DOHH2 (cell line): ENCODE measurements at regions not wholly inside any gene's neighbourhood (a gene's known extent, or its start where the extent isn't known, plus 50 kb on each side); places are given as distances from the start of the nearest gene placed in this dataset.

Experiments used
- CTCF ChIP-seq: fragments of 200-600 bp; sonication (generic); IDR thresholded peaks from one replicate; pipeline ENCODE4 v1.5.1; 2014; ENCODE audit warnings: antibody characterized with exemption, mild to moderate bottlenecking, low read depth, low read length; ENCODE audit not compliant: poor library complexity, severe bottlenecking
- EZH2phosphoT487 ChIP-seq: fragments of 200-600 bp; sonication (generic); IDR thresholded peaks from 2 replicates; pipeline ENCODE4 v1.6.1; 2017; ENCODE audit warnings: borderline replicate concordance, mild to moderate bottlenecking, antibody characterized with exemption, low read length, moderate library complexity, mixed read lengths

DNA sequence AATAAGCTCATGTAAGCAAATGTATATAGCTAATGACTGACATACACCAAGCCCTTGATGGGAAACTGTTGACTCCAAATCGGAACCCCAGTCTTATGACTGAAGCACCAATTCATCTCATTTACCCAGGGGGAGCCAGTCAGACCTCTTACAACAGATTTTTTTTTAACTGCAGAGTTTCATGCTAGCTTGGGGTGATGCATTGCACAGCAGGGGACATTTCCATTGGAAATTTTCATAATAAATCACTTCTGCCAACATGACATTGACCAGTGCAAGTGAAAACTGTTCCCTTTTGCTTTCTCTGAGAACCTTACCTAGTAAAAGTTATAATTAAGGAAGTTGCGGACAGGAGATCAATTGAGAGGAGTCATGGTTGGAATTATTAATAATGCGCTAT, 137.0 kb upstream of the VWC2 start:
- TF ChIP-seq CTCF (no peak), EZH2phosphoT487 (no peak)
